ENCODE measurements at regions not wholly inside any gene's neighbourhood (a gene's known extent, or its start where the extent isn't known, plus 50 kb on each side); places are given as distances from the start of the nearest gene placed in this dataset.

DNA sequence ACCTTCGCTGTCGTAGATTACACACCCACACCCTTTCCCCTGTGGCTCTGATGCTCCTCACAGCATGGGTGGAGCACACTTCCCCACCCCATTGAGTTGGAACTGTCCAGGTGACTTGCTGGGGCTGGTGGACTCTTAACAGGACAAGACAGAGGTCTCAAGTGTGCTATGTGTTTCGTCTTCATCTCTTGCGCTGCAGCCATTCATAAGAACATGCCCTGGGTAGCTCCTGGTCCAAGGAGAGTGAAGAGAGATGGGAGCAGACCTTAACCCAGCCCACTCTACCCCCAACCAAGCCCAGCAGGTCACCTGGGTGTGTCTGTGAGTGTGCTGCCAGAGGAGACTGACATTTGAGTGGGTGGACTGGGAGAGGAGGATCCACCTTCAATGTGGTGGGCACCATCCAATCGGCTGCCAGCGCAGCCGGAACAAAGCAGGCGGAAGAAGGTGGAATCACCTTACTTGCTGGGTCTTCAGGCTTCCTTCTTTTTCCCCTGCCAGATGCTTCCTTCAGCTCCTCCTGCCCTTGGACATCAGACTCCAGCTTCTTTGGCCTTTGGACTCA is 112.4 kb downstream of the HTR5A start:
- Histone ChIP-seq H3K27ac (no peak overlapping the region), H3K4me3 (no peak overlapping the region), H3K9me3 (peaks cover 10 to 24% (median 12%) of the 10 kb centered on the region in 4 donors), H3K27me3 (no peaks in the 10 kb centered on the region), H3K4me1 (no peaks in the 10 kb centered on the region), H3K36me3 (no peaks in the 10 kb centered on the region)
- TF ChIP-seq POLR2AphosphoS5 (IDR thresholded peaks at IDR 0.05) (no peak), EP300 (IDR thresholded peaks at IDR 0.05) (no peak), POLR2A (IDR thresholded peaks at IDR 0.05) (no peak)
- TF ChIP-seq, protein P1, sequence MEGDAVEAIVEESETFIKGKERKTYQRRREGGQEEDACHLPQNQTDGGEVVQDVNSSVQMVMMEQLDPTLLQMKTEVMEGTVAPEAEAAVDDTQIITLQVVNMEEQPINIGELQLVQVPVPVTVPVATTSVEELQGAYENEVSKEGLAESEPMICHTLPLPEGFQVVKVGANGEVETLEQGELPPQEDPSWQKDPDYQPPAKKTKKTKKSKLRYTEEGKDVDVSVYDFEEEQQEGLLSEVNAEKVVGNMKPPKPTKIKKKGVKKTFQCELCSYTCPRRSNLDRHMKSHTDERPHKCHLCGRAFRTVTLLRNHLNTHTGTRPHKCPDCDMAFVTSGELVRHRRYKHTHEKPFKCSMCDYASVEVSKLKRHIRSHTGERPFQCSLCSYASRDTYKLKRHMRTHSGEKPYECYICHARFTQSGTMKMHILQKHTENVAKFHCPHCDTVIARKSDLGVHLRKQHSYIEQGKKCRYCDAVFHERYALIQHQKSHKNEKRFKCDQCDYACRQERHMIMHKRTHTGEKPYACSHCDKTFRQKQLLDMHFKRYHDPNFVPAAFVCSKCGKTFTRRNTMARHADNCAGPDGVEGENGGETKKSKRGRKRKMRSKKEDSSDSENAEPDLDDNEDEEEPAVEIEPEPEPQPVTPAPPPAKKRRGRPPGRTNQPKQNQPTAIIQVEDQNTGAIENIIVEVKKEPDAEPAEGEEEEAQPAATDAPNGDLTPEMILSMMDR (IDR thresholded peaks at IDR 0.05), result no peak
- DNase-seq, result no peak
- intact Hi-C loops (cut with DNase I), result no loop called here
- WGBS, 2 donors, result 96% methylated on average over 8 of the region's 8 CpGs

DNA sequence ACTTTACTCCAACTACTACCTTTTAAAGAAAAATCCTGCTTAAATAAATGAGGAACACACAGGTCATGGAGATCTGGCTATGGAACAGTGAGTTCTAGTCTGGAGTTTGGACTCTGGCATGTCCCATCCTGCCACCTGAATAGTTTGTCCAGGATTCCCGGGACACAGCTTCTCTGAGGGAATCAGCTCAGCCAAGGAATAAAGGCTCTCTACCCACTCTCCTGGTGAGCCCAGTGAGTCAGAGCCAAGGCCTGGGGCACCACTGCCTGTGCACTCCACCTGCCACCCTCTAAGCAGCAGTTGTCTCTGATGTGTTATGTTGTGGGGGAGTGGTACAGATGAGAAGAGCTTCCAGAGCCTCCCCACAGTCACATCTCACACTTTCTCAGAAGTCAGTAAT is 113.5 kb downstream of the HTR5A start:
- Histone ChIP-seq H3K4me3 (no peak overlapping the region), H3K4me1 (no peaks in the 10 kb centered on the region), H3K9me3 (peaks cover 10 to 24% (median 12%) of the 10 kb centered on the region in 4 donors), H3K36me3 (no peaks in the 10 kb centered on the region), H3K27me3 (no peaks in the 10 kb centered on the region), H3K27ac (no peak overlapping the region)
- intact Hi-C loops (cut with DNase I), result no loop called here
- DNase-seq, result no peak
- WGBS, 2 donors, result 80 to 91% methylated on average over 1 of the region's 1 CpG
- TF ChIP-seq, protein P1 (IDR thresholded peaks at IDR 0.05), result no peak
- TF ChIP-seq EP300 (IDR thresholded peaks at IDR 0.05) (no peak), POLR2AphosphoS5 (IDR thresholded peaks at IDR 0.05) (no peak), POLR2A (IDR thresholded peaks at IDR 0.05) (no peak)

GRCh38 chr7:155184923-155185322 is 112.8 kb upstream of the INSIG1 start:
- Histone ChIP-seq H3K36me3 (no peaks in the 10 kb centered on the region), H3K4me3 (no peak overlapping the region), H3K27ac (no peak overlapping the region), H3K4me1 (no peaks in the 10 kb centered on the region), H3K27me3 (peaks cover 0 to 5% (median 0%) of the 10 kb centered on the region in 3 donors), H3K9me3 (peaks cover 10 to 24% (median 12%) of the 10 kb centered on the region in 4 donors)
- no peak for DNase-seq
- WGBS, 2 donors, result 66 to 83% methylated on average over 4 of the region's 4 CpGs
- intact Hi-C loops (cut with DNase I), result no loop called here
- TF ChIP-seq POLR2A (IDR thresholded peaks at IDR 0.05), result no peak
- TF ChIP-seq, protein P1 (IDR thresholded peaks at IDR 0.05), result no peak
- TF ChIP-seq POLR2AphosphoS5 (IDR thresholded peaks at IDR 0.05), result no peak

DNA sequence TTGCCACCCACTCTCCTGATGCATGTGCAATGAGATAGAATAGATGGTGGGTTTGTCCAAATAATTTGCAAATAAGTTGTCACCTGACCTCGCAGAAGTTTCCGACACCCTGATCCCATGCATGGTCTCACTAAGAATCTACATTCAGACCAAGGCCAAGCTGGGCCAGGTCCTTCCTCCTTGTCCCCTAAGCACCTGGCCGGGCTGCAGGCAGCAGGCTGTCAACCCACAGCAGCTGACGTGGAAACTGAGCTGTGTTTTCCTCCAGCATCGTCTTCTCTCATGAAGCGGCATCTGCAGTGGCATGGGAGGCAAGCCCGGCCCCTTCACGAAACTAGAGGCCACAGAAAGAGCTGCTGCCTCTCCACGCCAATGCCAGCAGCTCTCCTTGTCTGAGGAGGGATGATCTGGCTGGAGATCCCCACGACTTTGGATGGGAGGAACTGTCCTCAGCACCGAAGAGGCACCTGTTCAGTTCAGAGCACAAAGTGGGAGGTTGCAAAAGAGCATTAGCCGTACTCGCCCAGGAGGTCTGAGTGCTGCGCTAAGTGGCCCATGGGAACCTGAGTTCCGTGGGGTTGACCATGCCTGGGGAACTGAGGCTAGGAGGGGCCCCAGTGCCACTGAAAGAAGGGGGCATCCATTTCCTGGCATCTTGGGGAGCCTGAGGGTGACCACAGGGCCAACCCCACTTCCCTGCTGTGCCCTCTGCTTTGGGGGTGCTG is 110.5 kb upstream of the INSIG1 start:
- 82 to 85% methylated on average over 15 of the region's 15 CpGs for WGBS, 2 donors
- Histone ChIP-seq H3K9me3 (peaks cover 10 to 24% (median 12%) of the 10 kb centered on the region in 4 donors), H3K27me3 (peaks cover 0 to 18% (median 0%) of the 10 kb centered on the region in 3 donors), H3K4me3 (no peak overlapping the region), H3K36me3 (no peaks in the 10 kb centered on the region), H3K4me1 (no peaks in the 10 kb centered on the region), H3K27ac (no peak overlapping the region)
- TF ChIP-seq, protein P1 (IDR thresholded peaks at IDR 0.05), result no peak
- no peak for TF ChIP-seq POLR2AphosphoS5 (IDR thresholded peaks at IDR 0.05)
- TF ChIP-seq POLR2A (IDR thresholded peaks at IDR 0.05), result no peak
- TF ChIP-seq EP300 (IDR thresholded peaks at IDR 0.05), result no peak
- intact Hi-C loops (cut with DNase I), result no loop called here
- DNase-seq, result peak; percentile 39

All from sigmoid colon (tissue), 6 donors.